ENCODE measurements at regions not wholly inside any gene's neighbourhood (a gene's known extent, or its start where the extent isn't known, plus 50 kb on each side); places are given as distances from the start of the nearest gene placed in this dataset.

- TF ChIP-seq CTCF (IDR thresholded peaks at IDR 0.05; ENCODE audit: borderline replicate concordance, insufficient read depth, low read depth, low read length) = no peak
- H3K4me3 ChIP-seq (ENCODE audit: low read depth, low read length) = no peak overlapping the region
These were observed 833.0 kb downstream of the SLC6A15 start for GRCh38 chr12:84079626-84080025.

GRCh38 chr12:84077679-84078078 lies 834.9 kb downstream of the SLC6A15 start:
- TF ChIP-seq CTCF (IDR thresholded peaks at IDR 0.05; ENCODE audit: borderline replicate concordance, insufficient read depth, low read depth, low read length) = no peak
- H3K4me3 ChIP-seq (ENCODE audit: low read depth, low read length) = no peak overlapping the region

- no peak for TF ChIP-seq CTCF (IDR thresholded peaks at IDR 0.05; ENCODE audit: borderline replicate concordance, insufficient read depth, low read depth, low read length)
- H3K4me3 ChIP-seq (ENCODE audit: low read depth, low read length) = no peak overlapping the region
These were observed 836.6 kb downstream of the SLC6A15 start for GRCh38 chr12:84075991-84076390.

GRCh38 chr12:84073401-84073800 lies 839.2 kb downstream of the SLC6A15 start:
- TF ChIP-seq CTCF (IDR thresholded peaks at IDR 0.05; ENCODE audit: borderline replicate concordance, insufficient read depth, low read depth, low read length) = no peak
- no peak overlapping the region for H3K4me3 ChIP-seq (ENCODE audit: low read depth, low read length)

- no peak overlapping the region for H3K4me3 ChIP-seq (ENCODE audit: low read depth, low read length)
- TF ChIP-seq CTCF (IDR thresholded peaks at IDR 0.05; ENCODE audit: borderline replicate concordance, insufficient read depth, low read depth, low read length) = no peak
These were observed 839.6 kb downstream of the SLC6A15 start for GRCh38 chr12:84072961-84073360.

- TF ChIP-seq CTCF (IDR thresholded peaks at IDR 0.05; ENCODE audit: borderline replicate concordance, insufficient read depth, low read depth, low read length) = no peak
- no peak overlapping the region for H3K4me3 ChIP-seq (ENCODE audit: low read depth, low read length)
These were observed 842.3 kb downstream of the SLC6A15 start for GRCh38 chr12:84070292-84070691.

GRCh38 chr12:84069699-84070098 lies 842.9 kb downstream of the SLC6A15 start:
- TF ChIP-seq CTCF (IDR thresholded peaks at IDR 0.05; ENCODE audit: borderline replicate concordance, insufficient read depth, low read depth, low read length) = no peak
- H3K4me3 ChIP-seq (ENCODE audit: low read depth, low read length) = no peak overlapping the region
